ENCODE measurements at regions not wholly inside any gene's neighbourhood (a gene's known extent, or its start where the extent isn't known, plus 50 kb on each side); places are given as distances from the start of the nearest gene placed in this dataset.
A peak's percentile ranks its signal among the peaks of the same experiment; 100 is the strongest.

- TF ChIP-seq CTCF (IDR thresholded peaks at IDR 0.05; ENCODE audit: low read depth, low read length, missing control alignments) = no peak
- H3K4me3 ChIP-seq (replicated peaks; ENCODE audit: low read depth, low read length) = no peak overlapping the region
- no peak for DNase-seq (ENCODE audit: extremely low read depth, low read depth)
Observed at GRCh38 chr5:169356811-169357210, 55.9 kb upstream of the SLIT3 start.

DNA sequence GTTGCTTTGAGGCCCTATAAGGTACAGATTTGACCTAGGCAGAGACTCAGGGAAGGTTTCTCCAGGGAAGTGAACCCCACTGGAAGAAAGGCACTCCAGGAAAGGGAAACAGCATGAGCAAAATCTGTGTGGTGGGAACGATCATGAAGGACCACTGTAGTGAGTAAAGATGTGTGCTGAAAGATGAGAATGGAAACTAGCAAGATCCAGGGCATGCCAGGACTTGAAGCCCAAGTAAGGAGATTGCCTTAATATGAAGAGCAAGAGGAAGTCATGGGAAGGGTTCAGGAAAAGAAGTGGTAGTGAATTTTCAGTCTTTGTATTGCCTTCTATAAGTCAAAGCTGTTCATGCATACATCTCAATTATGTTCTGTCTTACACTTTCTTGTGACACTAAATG lies 55.2 kb upstream of the SLIT3 start:
- no peak for DNase-seq (ENCODE audit: extremely low read depth, low read depth)
- TF ChIP-seq CTCF (IDR thresholded peaks at IDR 0.05; ENCODE audit: low read depth, low read length, missing control alignments) = no peak

DNA sequence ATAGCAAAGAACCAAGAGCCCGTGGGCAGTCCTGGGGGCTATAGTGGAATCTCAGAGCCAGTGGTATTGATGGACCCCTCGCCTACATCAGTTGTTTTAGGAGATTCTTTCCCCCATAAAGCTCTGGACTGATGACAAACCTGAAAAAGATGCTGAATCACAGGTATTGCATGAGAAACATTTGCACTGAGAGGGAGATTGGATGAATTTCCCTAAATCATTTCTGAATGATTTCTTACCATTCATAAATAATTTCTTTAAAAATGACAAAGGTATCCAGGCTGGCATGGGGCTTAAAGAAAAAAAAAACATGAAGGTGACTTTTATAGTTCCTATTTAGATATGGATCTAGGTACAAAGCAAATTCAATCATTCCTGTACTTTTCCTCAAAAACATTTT lies 54.0 kb upstream of the SLIT3 start:
- TF ChIP-seq CTCF (IDR thresholded peaks at IDR 0.05; ENCODE audit: low read depth, low read length, missing control alignments) = no peak
- no peak for DNase-seq (ENCODE audit: extremely low read depth, low read depth)
- no peak overlapping the region for H3K4me3 ChIP-seq (replicated peaks; ENCODE audit: low read depth, low read length)

More for the DNA sequence above, 55.2 kb upstream of the SLIT3 start:
- H3K4me3 ChIP-seq (replicated peaks; ENCODE audit: low read depth, low read length) = no peak overlapping the region

- no peak for DNase-seq (ENCODE audit: extremely low read depth, low read depth)
- H3K4me3 ChIP-seq (replicated peaks; ENCODE audit: low read depth, low read length) = no peak overlapping the region
- TF ChIP-seq CTCF (IDR thresholded peaks at IDR 0.05; ENCODE audit: low read depth, low read length, missing control alignments) = no peak
Observed at GRCh38 chr5:169354263-169354662, 53.3 kb upstream of the SLIT3 start.

GRCh38 chr5:169352901-169353300 lies 52.0 kb upstream of the SLIT3 start:
- no peak for DNase-seq (ENCODE audit: extremely low read depth, low read depth)
- TF ChIP-seq CTCF (IDR thresholded peaks at IDR 0.05; ENCODE audit: low read depth, low read length, missing control alignments) = no peak
- H3K4me3 ChIP-seq (replicated peaks; ENCODE audit: low read depth, low read length) = no peak overlapping the region

DNA sequence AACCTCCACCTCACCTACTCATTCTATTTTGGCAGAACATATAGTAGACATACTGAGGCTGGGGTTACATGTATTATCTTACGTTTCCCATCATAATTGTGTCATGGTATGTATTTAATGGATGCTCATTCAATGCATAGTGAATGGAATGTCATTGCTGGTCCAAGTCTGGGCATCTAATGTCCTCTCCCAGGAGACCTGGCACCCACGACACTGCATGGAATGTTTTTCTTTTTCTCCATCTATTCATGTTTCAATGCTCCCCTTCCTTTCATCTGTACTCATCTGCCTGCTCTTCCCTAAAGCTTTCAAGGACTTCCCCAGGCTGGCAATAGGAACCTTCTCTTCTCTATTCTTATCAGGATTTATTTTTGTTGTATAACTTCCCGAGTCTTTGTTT lies 50.8 kb upstream of the SLIT3 start:
- TF ChIP-seq CTCF (IDR thresholded peaks at IDR 0.05; ENCODE audit: low read depth, low read length, missing control alignments) = no peak
- H3K4me3 ChIP-seq (replicated peaks; ENCODE audit: low read depth, low read length) = no peak overlapping the region

GRCh38 chr5:169350759-169351240 lies 49.9 kb upstream of the SLIT3 start:
- H3K4me3 ChIP-seq (replicated peaks; ENCODE audit: low read depth, low read length) = no peak overlapping the region
- TF ChIP-seq CTCF (IDR thresholded peaks at IDR 0.05; ENCODE audit: low read depth, low read length, missing control alignments) = no peak
- peak; percentile 93 for DNase-seq (ENCODE audit: extremely low read depth, low read depth)

More for the DNA sequence above, 50.8 kb upstream of the SLIT3 start:
- no peak for DNase-seq (ENCODE audit: extremely low read depth, low read depth)

Measured in HFF-Myc (cell line).